GM13976 (cell line): ENCODE measurements at regions not wholly inside any gene's neighbourhood (a gene's known extent, or its start where the extent isn't known, plus 50 kb on each side); places are given as distances from the start of the nearest gene placed in this dataset.

Experiments
- DNase-seq: peaks from one replicate; pipeline ENCODE4 v3.0.0; 2012; ENCODE audit warnings: low spot score
- CTCF ChIP-seq: IDR thresholded peaks from 2 replicates; pipeline ENCODE4 v1.5.1; 2012; ENCODE audit warnings: borderline replicate concordance, mild to moderate bottlenecking; ENCODE audit not compliant: insufficient read depth; ENCODE audit errors: extremely low read depth, missing control alignments, control extremely low read depth
- in situ Hi-C: fragments of 300-500 bp; cut with MboI; formaldehyde crosslinking; loops from one replicate; pipeline ENCODE4 v1.12.0; 2022; ENCODE audit warnings: low sequenced_read_pairs, mixed read lengths, inconsistent platforms; ENCODE audit not compliant: unreplicated experiment

- no peak for TF ChIP-seq CTCF
- DNase-seq = no peak
- in situ Hi-C loops = no loop called here
These were observed 100.3 kb upstream of the SOX5 start for GRCh38 chr12:24049728-24050127.

- TF ChIP-seq CTCF = no peak
- in situ Hi-C loops = no loop called here
- no peak for DNase-seq
These were observed 99.6 kb upstream of the SOX5 start for GRCh38 chr12:24049101-24049500.

- in situ Hi-C loops = no loop called here
- no peak for DNase-seq
- TF ChIP-seq CTCF = no peak
These were observed 99.0 kb upstream of the SOX5 start for GRCh38 chr12:24048446-24048845.

GRCh38 chr12:24047326-24047725, 97.9 kb upstream of the SOX5 start:
- TF ChIP-seq CTCF = no peak
- no peak for DNase-seq
- in situ Hi-C loops = no loop called here

GRCh38 chr12:24045816-24046257, 96.4 kb upstream of the SOX5 start:
- no peak for TF ChIP-seq CTCF
- in situ Hi-C loops = no loop called here
- no peak for DNase-seq

GRCh38 chr12:24044941-24045703, 95.7 kb upstream of the SOX5 start:
- no peak for TF ChIP-seq CTCF

More at GRCh38 chr12:24044941-24045703, 95.7 kb upstream of the SOX5 start:
- DNase-seq = no peak
- in situ Hi-C loops = no loop called here
